ENCODE measurements at regions not wholly inside any gene's neighbourhood (a gene's known extent, or its start where the extent isn't known, plus 50 kb on each side); places are given as distances from the start of the nearest gene placed in this dataset.

GRCh38 chr9:11338130-11338529 is 725.3 kb upstream of the PTPRD start:
- no peak for DNase-seq (ENCODE audit: low read depth)
- H3K27me3 ChIP-seq (ENCODE audit: control insufficient read depth, insufficient read depth, low read length), result no peaks in the 10 kb centered on the region
- H3K36me3 ChIP-seq (ENCODE audit: control insufficient read depth, insufficient read depth, low read length), result no peaks in the 10 kb centered on the region
- POLR2A ChIA-PET, result no interaction called here
- TF ChIP-seq CTCF (IDR thresholded peaks at IDR 0.05; ENCODE audit: insufficient read depth, low read depth, low read length), result no peak
- no peak overlapping the region for H3K4me3 ChIP-seq (ENCODE audit: low read depth, low read length)
- CTCF ChIA-PET, result no interaction called here

GRCh38 chr9:11340654-11341053 is 727.9 kb upstream of the PTPRD start:
- no peaks in the 10 kb centered on the region for H3K27me3 ChIP-seq (ENCODE audit: control insufficient read depth, insufficient read depth, low read length)
- no peak overlapping the region for H3K4me3 ChIP-seq (ENCODE audit: low read depth, low read length)
- CTCF ChIA-PET, result no interaction called here
- DNase-seq (ENCODE audit: low read depth), result no peak
- POLR2A ChIA-PET, result no interaction called here
- no peaks in the 10 kb centered on the region for H3K36me3 ChIP-seq (ENCODE audit: control insufficient read depth, insufficient read depth, low read length)
- no peak for TF ChIP-seq CTCF (IDR thresholded peaks at IDR 0.05; ENCODE audit: insufficient read depth, low read depth, low read length)

- Histone ChIP-seq H3K4me3 (ENCODE audit: low read depth, low read length) (no peak overlapping the region), H3K27me3 (ENCODE audit: control insufficient read depth, insufficient read depth, low read length) (no peaks in the 10 kb centered on the region), H3K36me3 (ENCODE audit: control insufficient read depth, insufficient read depth, low read length) (no peaks in the 10 kb centered on the region)
- no peak for TF ChIP-seq CTCF (IDR thresholded peaks at IDR 0.05; ENCODE audit: insufficient read depth, low read depth, low read length)
- CTCF ChIA-PET, result no interaction called here
- DNase-seq (ENCODE audit: low read depth), result no peak
- POLR2A ChIA-PET, result no interaction called here
These were observed 734.6 kb upstream of the PTPRD start for GRCh38 chr9:11347437-11347836.

- TF ChIP-seq CTCF (IDR thresholded peaks at IDR 0.05; ENCODE audit: insufficient read depth, low read depth, low read length), result no peak
- ChIA-PET CTCF (no interaction called here), POLR2A (no interaction called here)
- Histone ChIP-seq H3K36me3 (ENCODE audit: control insufficient read depth, insufficient read depth, low read length) (no peaks in the 10 kb centered on the region), H3K4me3 (ENCODE audit: low read depth, low read length) (no peak overlapping the region), H3K27me3 (ENCODE audit: control insufficient read depth, insufficient read depth, low read length) (no peaks in the 10 kb centered on the region)
- no peak for DNase-seq (ENCODE audit: low read depth)
These were observed 735.6 kb upstream of the PTPRD start for GRCh38 chr9:11348366-11348765.

- CTCF ChIA-PET, result no interaction called here
- Histone ChIP-seq H3K27me3 (ENCODE audit: control insufficient read depth, insufficient read depth, low read length) (no peaks in the 10 kb centered on the region), H3K4me3 (ENCODE audit: low read depth, low read length) (no peak overlapping the region), H3K36me3 (ENCODE audit: control insufficient read depth, insufficient read depth, low read length) (no peaks in the 10 kb centered on the region)
- POLR2A ChIA-PET, result no interaction called here
- TF ChIP-seq CTCF (IDR thresholded peaks at IDR 0.05; ENCODE audit: insufficient read depth, low read depth, low read length), result no peak
- no peak for DNase-seq (ENCODE audit: low read depth)
These were observed 736.4 kb upstream of the PTPRD start for GRCh38 chr9:11349187-11349586.
